ENCODE measurements at regions not wholly inside any gene's neighbourhood (a gene's known extent, or its start where the extent isn't known, plus 50 kb on each side); places are given as distances from the start of the nearest gene placed in this dataset.

DNA sequence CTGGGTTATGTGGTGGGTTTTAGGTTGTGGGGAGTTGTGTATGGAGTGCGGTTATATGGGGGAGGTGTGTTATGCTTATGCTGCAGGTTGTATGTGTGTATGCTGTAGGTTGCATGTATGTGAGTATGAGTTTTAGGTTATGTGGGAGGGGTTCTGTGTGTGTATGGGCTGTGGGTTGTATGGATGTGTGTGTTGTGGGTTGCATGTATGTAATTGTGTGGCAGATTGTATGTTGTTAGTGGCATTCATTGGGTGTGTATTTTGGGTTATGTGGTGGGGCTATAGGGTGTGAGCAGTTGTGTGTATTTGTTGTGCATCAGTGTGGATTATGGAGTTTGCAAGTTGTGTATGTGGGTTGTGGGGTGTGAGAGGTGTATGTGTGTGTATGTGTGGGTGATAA, 277.4 kb downstream of the NPIPA8 start:
- no peaks in the 10 kb centered on the region for H3K36me3 ChIP-seq
- peaks cover 10% of the 10 kb centered on the region for H3K27me3 ChIP-seq (ENCODE audit: low read depth)
- TF ChIP-seq, protein P1, sequence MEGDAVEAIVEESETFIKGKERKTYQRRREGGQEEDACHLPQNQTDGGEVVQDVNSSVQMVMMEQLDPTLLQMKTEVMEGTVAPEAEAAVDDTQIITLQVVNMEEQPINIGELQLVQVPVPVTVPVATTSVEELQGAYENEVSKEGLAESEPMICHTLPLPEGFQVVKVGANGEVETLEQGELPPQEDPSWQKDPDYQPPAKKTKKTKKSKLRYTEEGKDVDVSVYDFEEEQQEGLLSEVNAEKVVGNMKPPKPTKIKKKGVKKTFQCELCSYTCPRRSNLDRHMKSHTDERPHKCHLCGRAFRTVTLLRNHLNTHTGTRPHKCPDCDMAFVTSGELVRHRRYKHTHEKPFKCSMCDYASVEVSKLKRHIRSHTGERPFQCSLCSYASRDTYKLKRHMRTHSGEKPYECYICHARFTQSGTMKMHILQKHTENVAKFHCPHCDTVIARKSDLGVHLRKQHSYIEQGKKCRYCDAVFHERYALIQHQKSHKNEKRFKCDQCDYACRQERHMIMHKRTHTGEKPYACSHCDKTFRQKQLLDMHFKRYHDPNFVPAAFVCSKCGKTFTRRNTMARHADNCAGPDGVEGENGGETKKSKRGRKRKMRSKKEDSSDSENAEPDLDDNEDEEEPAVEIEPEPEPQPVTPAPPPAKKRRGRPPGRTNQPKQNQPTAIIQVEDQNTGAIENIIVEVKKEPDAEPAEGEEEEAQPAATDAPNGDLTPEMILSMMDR (IDR thresholded peaks at IDR 0.05): no peak
- DNase-seq (no peak), ATAC-seq (no peak)
- H3K4me3 ChIP-seq: no peak overlapping the region
- intact Hi-C loops (cut with DNase I): no loop called here
- H3K4me1 ChIP-seq: no peaks in the 10 kb centered on the region
- H3K9me3 ChIP-seq: no peaks in the 10 kb centered on the region
- no peak overlapping the region for H3K27ac ChIP-seq

DNA sequence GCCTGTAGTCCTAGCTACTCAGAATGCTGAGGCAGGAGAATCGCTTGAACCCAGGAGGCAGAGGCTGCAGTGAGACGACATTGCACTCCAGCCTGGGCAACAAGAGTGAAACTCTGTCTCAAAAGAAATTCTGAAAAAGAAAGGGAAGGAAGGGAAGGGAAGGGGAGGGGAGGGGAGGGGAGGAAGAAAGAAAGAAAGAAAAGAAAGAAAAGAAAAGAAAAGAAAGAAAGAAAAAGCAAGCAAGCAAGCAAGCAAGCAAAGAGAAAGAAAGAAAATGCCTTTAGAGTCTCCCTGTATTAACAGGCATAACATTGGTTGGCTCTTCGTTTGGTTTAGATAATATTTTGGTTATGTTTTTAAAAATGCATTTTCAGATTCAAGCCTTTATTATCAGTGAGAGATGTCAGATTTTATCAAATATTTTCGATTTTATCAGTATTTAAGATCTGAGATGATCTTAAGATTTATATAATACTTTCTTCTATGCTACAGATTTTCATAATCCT, 281.1 kb downstream of the NPIPA8 start:
- no peak overlapping the region for H3K27ac ChIP-seq
- no peak overlapping the region for H3K4me3 ChIP-seq
- intact Hi-C loops (cut with DNase I): no loop called here
- no peaks in the 10 kb centered on the region for H3K4me1 ChIP-seq
- TF ChIP-seq, protein P1 (IDR thresholded peaks at IDR 0.05): no peak
- H3K36me3 ChIP-seq: no peaks in the 10 kb centered on the region
- H3K27me3 ChIP-seq (ENCODE audit: low read depth): peaks cover 4% of the 10 kb centered on the region
- ATAC-seq (no peak), DNase-seq (no peak)
- no peaks in the 10 kb centered on the region for H3K9me3 ChIP-seq

DNA sequence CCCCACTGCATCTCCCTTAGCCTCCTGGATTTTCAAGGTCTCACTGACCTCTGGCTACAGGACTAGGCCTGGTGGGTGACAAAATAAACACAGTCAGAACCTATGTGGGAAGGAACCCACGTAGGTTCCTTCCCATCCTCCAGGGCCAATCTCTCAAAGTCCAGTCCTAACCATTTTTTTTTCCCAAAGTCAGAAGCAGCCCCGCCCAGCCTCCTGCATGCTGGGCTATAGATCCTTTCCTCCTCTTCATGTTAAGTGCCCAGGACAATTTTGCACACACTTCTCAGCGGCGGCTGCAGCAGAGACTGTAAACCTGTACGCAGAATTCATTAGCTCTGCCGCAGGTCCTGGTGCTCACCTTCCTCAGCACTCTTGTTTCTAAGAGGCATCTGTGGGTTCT, 285.8 kb downstream of the NPIPA8 start:
- Histone ChIP-seq H3K27ac (no peak overlapping the region), H3K27me3 (ENCODE audit: low read depth) (peaks cover 8% of the 10 kb centered on the region), H3K4me1 (no peaks in the 10 kb centered on the region), H3K9me3 (no peaks in the 10 kb centered on the region), H3K4me3 (no peak overlapping the region), H3K36me3 (no peaks in the 10 kb centered on the region)
- DNase-seq: no peak
- TF ChIP-seq, protein P1 (IDR thresholded peaks at IDR 0.05): no peak
- intact Hi-C loops (cut with DNase I): no loop called here
- no peak for ATAC-seq

DNA sequence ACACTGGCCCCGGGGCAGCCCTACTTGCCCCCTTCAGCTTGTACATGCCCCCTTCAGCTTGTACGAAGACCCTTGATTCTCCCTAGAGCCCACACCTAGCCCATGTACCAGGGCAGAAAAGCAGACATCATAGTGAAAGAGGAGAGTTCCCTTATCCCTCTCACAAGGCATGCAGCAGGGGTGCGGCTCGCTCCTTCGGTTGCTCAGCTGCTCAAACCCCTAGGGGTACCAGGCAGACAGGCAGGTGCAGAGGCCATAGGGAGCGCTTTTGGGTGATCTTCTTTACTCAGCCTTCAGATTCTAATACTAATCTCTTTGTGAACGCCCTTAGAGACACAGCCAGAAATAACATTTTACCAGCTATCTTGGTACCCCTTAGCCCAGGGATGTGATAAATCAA, 286.3 kb downstream of the NPIPA8 start:
- Histone ChIP-seq H3K27me3 (ENCODE audit: low read depth) (peaks cover 8% of the 10 kb centered on the region), H3K36me3 (no peaks in the 10 kb centered on the region), H3K27ac (no peak overlapping the region), H3K4me3 (no peak overlapping the region), H3K9me3 (no peaks in the 10 kb centered on the region), H3K4me1 (no peaks in the 10 kb centered on the region)
- intact Hi-C loops (cut with DNase I): no loop called here
- ATAC-seq (no peak), DNase-seq (no peak)
- TF ChIP-seq, protein P1 (IDR thresholded peaks at IDR 0.05): no peak

DNA sequence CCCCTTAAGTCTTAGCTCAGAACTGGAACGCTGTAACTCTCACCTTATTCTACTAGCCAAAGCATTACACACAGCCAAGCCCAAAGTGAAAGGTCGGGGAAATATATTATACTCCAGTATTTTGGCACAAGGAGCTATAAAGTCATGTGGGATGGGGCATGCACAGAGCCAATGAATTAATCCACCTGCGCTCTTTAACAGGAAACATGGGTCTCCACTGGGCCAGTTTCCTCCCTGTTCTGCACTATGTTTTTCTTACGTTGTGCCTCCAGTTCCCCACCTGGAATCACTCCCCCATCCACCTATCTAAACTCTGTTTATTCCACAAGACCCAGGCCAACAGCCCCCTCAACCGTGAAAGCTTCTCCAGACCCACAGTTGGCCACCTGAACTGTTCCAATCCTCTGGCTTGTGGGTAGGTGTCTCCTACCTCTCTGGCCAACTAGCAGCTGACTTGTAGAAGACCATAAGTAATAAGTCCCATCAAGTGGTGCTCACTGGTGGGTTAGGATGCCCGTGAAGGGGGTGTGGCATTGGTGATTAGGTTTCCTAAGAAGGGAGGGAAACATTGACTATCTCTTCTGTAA, 286.9 kb downstream of the NPIPA8 start:
- no peak overlapping the region for H3K27ac ChIP-seq
- TF ChIP-seq, protein P1 (IDR thresholded peaks at IDR 0.05): no peak
- H3K9me3 ChIP-seq: no peaks in the 10 kb centered on the region
- no peaks in the 10 kb centered on the region for H3K36me3 ChIP-seq
- DNase-seq (no peak), ATAC-seq (no peak)
- no peak overlapping the region for H3K4me3 ChIP-seq
- H3K4me1 ChIP-seq: no peaks in the 10 kb centered on the region
- intact Hi-C loops (cut with DNase I): no loop called here
- H3K27me3 ChIP-seq (ENCODE audit: low read depth): peaks cover 8% of the 10 kb centered on the region
